ENCODE measurements at regions not wholly inside any gene's neighbourhood (a gene's known extent, or its start where the extent isn't known, plus 50 kb on each side); places are given as distances from the start of the nearest gene placed in this dataset.
A peak's percentile ranks its signal among the peaks of the same experiment; 100 is the strongest.
"Not testable (repeated sequence)": the region's sequence is repeated elsewhere in the genome, so short reads cannot be mapped to it uniquely, and the experiment has no call there.

GRCh38 chr10:17523246-17523753 lies 68.9 kb upstream of the ST8SIA6 start:
- H2AFZ ChIP-seq (ENCODE audit: control insufficient read depth, low read length) = no peak overlapping the region
- dilution Hi-C loops (cut with MboI; ENCODE audit: extremely low pct_ligation_motif_present, low sequenced_read_pairs) = no loop called here
- DNase-seq (ENCODE audit: low read depth, low spot score) (no peak), FAIRE-seq (no peak)
- peaks cover 14% of the 10 kb centered on the region for H3K4me1 ChIP-seq (ENCODE audit: control insufficient read depth, extremely low read depth, insufficient read depth, low read length)
- peaks cover 1% of the 10 kb centered on the region for H3K9me3 ChIP-seq (ENCODE audit: control insufficient read depth, low read depth, low read length)
- H3K9me1 ChIP-seq (ENCODE audit: control insufficient read depth, extremely low read depth, insufficient read depth, low read length) = no peaks in the 10 kb centered on the region
- no peak overlapping the region for H3K27ac ChIP-seq (ENCODE audit: control insufficient read depth, insufficient read depth, low read length)
- H4K20me1 ChIP-seq (ENCODE audit: control insufficient read depth, extremely low read depth, insufficient read depth, low read length) = no peaks in the 10 kb centered on the region
- H3K9ac ChIP-seq (ENCODE audit: control insufficient read depth, extremely low read depth, insufficient read depth, low read length) = no peak overlapping the region
- no peak overlapping the region for H3K4me2 ChIP-seq (ENCODE audit: control insufficient read depth, extremely low read depth, insufficient read depth, low read depth, low read length)
- no peak for TF ChIP-seq EZH2 (IDR thresholded peaks at IDR 0.05; ENCODE audit: low read length)
- no peak for TF ChIP-seq CTCF (optimal IDR thresholded peaks at IDR 0.05 in 1 of 3, IDR thresholded peaks at IDR 0.05 in 1 of 3, conservative IDR thresholded peaks at IDR 0.05 in 1 of 3; ENCODE audit: extremely low read depth in 1 of 3, insufficient read depth in 2 of 3, low read length in 3 of 3)
- no peaks in the 10 kb centered on the region for H3K36me3 ChIP-seq (ENCODE audit: control insufficient read depth in 2 of 2, extremely low read depth in 1 of 2, insufficient read depth in 2 of 2, low read length in 2 of 2)
- no peaks in the 10 kb centered on the region for H3K79me2 ChIP-seq (ENCODE audit: control insufficient read depth, insufficient read depth, low read length)
- no peak overlapping the region for H3K4me3 ChIP-seq (ENCODE audit: control insufficient read depth in 2 of 3, extremely low read depth in 1 of 3, insufficient read depth in 2 of 3, low read depth in 1 of 3, low read length in 3 of 3)
- H3K27me3 ChIP-seq (ENCODE audit: control insufficient read depth, extremely low read depth, insufficient read depth, low read length) = no peaks in the 10 kb centered on the region

- H3K4me2 ChIP-seq (ENCODE audit: control insufficient read depth, extremely low read depth, insufficient read depth, low read depth, low read length); FAIRE-seq; H2AFZ ChIP-seq (ENCODE audit: control insufficient read depth, low read length); H3K4me3 ChIP-seq (ENCODE audit: control insufficient read depth in 2 of 3, extremely low read depth in 1 of 3, insufficient read depth in 2 of 3, low read depth in 1 of 3, low read length in 3 of 3); H3K79me2 ChIP-seq (ENCODE audit: control insufficient read depth, insufficient read depth, low read length); H3K36me3 ChIP-seq (ENCODE audit: control insufficient read depth in 2 of 2, extremely low read depth in 1 of 2, insufficient read depth in 2 of 2, low read length in 2 of 2); H4K20me1 ChIP-seq (ENCODE audit: control insufficient read depth, extremely low read depth, insufficient read depth, low read length); H3K27me3 ChIP-seq (ENCODE audit: control insufficient read depth, extremely low read depth, insufficient read depth, low read length); H3K4me1 ChIP-seq (ENCODE audit: control insufficient read depth, extremely low read depth, insufficient read depth, low read length); H3K9ac ChIP-seq (ENCODE audit: control insufficient read depth, extremely low read depth, insufficient read depth, low read length); H3K9me3 ChIP-seq (ENCODE audit: control insufficient read depth, low read depth, low read length); dilution Hi-C loops (cut with MboI; ENCODE audit: extremely low pct_ligation_motif_present, low sequenced_read_pairs); H3K9me1 ChIP-seq (ENCODE audit: control insufficient read depth, extremely low read depth, insufficient read depth, low read length); H3K27ac ChIP-seq (ENCODE audit: control insufficient read depth, insufficient read depth, low read length); DNase-seq (ENCODE audit: low read depth, low spot score): not testable (repeated sequence)
Measured at GRCh38 chr10:17522269-17522668, 67.9 kb upstream of the ST8SIA6 start.

GRCh38 chr10:17519457-17519856 lies 65.1 kb upstream of the ST8SIA6 start:
- Histone ChIP-seq H2AFZ (ENCODE audit: control insufficient read depth, low read length) (peak overlapping the region; percentile 26), H3K36me3 (ENCODE audit: control insufficient read depth in 2 of 2, extremely low read depth in 1 of 2, insufficient read depth in 2 of 2, low read length in 2 of 2) (no peaks in the 10 kb centered on the region), H3K27me3 (ENCODE audit: control insufficient read depth, extremely low read depth, insufficient read depth, low read length) (no peaks in the 10 kb centered on the region), H3K9ac (ENCODE audit: control insufficient read depth, extremely low read depth, insufficient read depth, low read length) (no peak overlapping the region), H3K79me2 (ENCODE audit: control insufficient read depth, insufficient read depth, low read length) (no peaks in the 10 kb centered on the region), H3K4me1 (ENCODE audit: control insufficient read depth, extremely low read depth, insufficient read depth, low read length) (no peaks in the 10 kb centered on the region), H3K9me1 (ENCODE audit: control insufficient read depth, extremely low read depth, insufficient read depth, low read length) (no peaks in the 10 kb centered on the region), H3K4me2 (ENCODE audit: control insufficient read depth, extremely low read depth, insufficient read depth, low read depth, low read length) (no peak overlapping the region), H3K4me3 (ENCODE audit: control insufficient read depth in 2 of 3, extremely low read depth in 1 of 3, insufficient read depth in 2 of 3, low read depth in 1 of 3, low read length in 3 of 3) (no peak overlapping the region), H4K20me1 (ENCODE audit: control insufficient read depth, extremely low read depth, insufficient read depth, low read length) (no peaks in the 10 kb centered on the region), H3K27ac (ENCODE audit: control insufficient read depth, insufficient read depth, low read length) (no peak overlapping the region), H3K9me3 (ENCODE audit: control insufficient read depth, low read depth, low read length) (no peaks in the 10 kb centered on the region)
- FAIRE-seq (no peak), DNase-seq (ENCODE audit: low read depth, low spot score) (no peak)
- TF ChIP-seq CTCF (optimal IDR thresholded peaks at IDR 0.05 in 1 of 3, IDR thresholded peaks at IDR 0.05 in 1 of 3, conservative IDR thresholded peaks at IDR 0.05 in 1 of 3; ENCODE audit: extremely low read depth in 1 of 3, insufficient read depth in 2 of 3, low read length in 3 of 3) (no peak), EZH2 (IDR thresholded peaks at IDR 0.05; ENCODE audit: low read length) (no peak)
- dilution Hi-C loops (cut with MboI; ENCODE audit: extremely low pct_ligation_motif_present, low sequenced_read_pairs) = no loop called here
